Thyroid gland (tissue), 4 donors: ENCODE measurements at regions not wholly inside any gene's neighbourhood (a gene's known extent, or its start where the extent isn't known, plus 50 kb on each side); places are given as distances from the start of the nearest gene placed in this dataset.

Experiments
- DNase-seq, 2 donors: peaks; one replicate each; pipeline ENCODE4 v3.0.0-alpha.2; 2019
- H3K27ac ChIP-seq, 3 donors: fragments of 200-600 bp; sonication (generic); 1 replicate in 2 of 3; 2 replicates in 1 of 3; pipeline ENCODE4 v1.5.1; 2016 to 2019; ENCODE audit warnings: mild to moderate bottlenecking in 1 of 3, moderate library complexity in 1 of 3
- H3K27me3 ChIP-seq: fragments of 200-600 bp; sonication (generic); one replicate; pipeline ENCODE4 v1.5.1; 2019
- H3K36me3 ChIP-seq, 2 donors: fragments of 200-600 bp; sonication (generic); one replicate each; pipeline ENCODE4 v1.5.1; 2016 to 2019
- H3K4me1 ChIP-seq, 2 donors: fragments of 200-600 bp; sonication (generic); one replicate each; pipeline ENCODE4 v1.5.1; 2017 to 2019
- H3K4me3 ChIP-seq, 3 donors: fragments of 200-600 bp; sonication (generic); replicated peaks in 1 of 3; 1 replicate in 2 of 3; 2 replicates in 1 of 3; pipeline ENCODE4 v1.5.1; 2016; ENCODE audit warnings: mild to moderate bottlenecking in 1 of 3
- H3K9me3 ChIP-seq: fragments of 200-600 bp; sonication (generic); one replicate; pipeline ENCODE4 v1.5.1; 2017
- CTCF ChIP-seq, 6 experiments: fragments of 200-600 bp in 3 of 6; fragments of 450-650 bp in 3 of 6; sonication (generic) in 3 of 6; IDR thresholded peaks; one replicate each; pipeline ENCODE4 v1.5.1; 2016 to 2019; ENCODE audit warnings: antibody characterized with exemption in 6 of 6, mild to moderate bottlenecking in 2 of 6, inconsistent platforms in 1 of 6, moderate library complexity in 1 of 6
- POLR2A ChIP-seq, 2 donors: fragments of 450-650 bp; IDR thresholded peaks; one replicate each; pipeline ENCODE4 v1.6.1; 2017; ENCODE audit warnings: antibody characterized with exemption in 2 of 2, mild to moderate bottlenecking in 2 of 2, moderate library complexity in 1 of 2
- WGBS, 2 donors: methylation state at CpG; one replicate each; pipeline ENCODE4 v1.1.5; 2017; 5-methylcytosine and 5-hydroxymethylcytosine counted together
- intact Hi-C: fragments of 100-400 bp; cut with DNase I; formaldehyde crosslinking; loops from one replicate; pipeline ENCODE4 v1.15.1; 2023

- 80 to 84% methylated on average over 7 of the region's 7 CpGs for WGBS, 2 donors
- H3K27me3 ChIP-seq = no peaks in the 10 kb centered on the region
- TF ChIP-seq CTCF (IDR thresholded peaks at IDR 0.05) (no peak), POLR2A (IDR thresholded peaks at IDR 0.05) (no peak)
- H3K9me3 ChIP-seq = no peaks in the 10 kb centered on the region
- H3K36me3 ChIP-seq = no peaks in the 10 kb centered on the region
- no peak overlapping the region for H3K4me3 ChIP-seq
- no peak for DNase-seq
- intact Hi-C loops = no loop called here
- H3K4me1 ChIP-seq = no peaks in the 10 kb centered on the region
- no peak overlapping the region for H3K27ac ChIP-seq
Observed at GRCh38 chr7:31445686-31446355, 68.1 kb upstream of the ITPRID1 start.

DNA sequence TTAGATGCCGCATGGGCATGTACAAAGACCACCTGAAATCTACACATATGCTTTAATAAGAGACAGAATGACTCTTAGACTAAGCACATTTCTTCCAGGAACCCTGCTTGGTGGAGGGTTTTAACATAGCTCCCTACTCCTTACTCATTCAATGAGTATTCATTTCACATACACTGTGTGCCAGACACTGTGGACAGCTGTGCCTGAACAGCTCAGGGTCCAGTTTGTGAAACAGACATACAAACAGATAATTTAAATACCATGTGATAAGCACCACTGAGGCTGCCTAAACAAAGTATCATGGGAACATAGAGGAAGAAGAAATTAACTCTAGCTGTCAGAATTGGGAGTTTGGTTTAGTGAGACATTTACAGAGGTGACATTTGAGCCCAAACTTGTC, 65.2 kb upstream of the ITPRID1 start:
- Histone ChIP-seq H3K4me1 (no peaks in the 10 kb centered on the region), H3K36me3 (no peaks in the 10 kb centered on the region), H3K27me3 (no peaks in the 10 kb centered on the region), H3K4me3 (no peak overlapping the region), H3K9me3 (no peaks in the 10 kb centered on the region), H3K27ac (no peak overlapping the region)
- intact Hi-C loops = no loop called here
- 95% methylated on average over 1 of the region's 1 CpG for WGBS, 2 donors
- no peak for TF ChIP-seq POLR2A (IDR thresholded peaks at IDR 0.05)
- no peak for TF ChIP-seq CTCF (IDR thresholded peaks at IDR 0.05)
- DNase-seq = no peak

DNA sequence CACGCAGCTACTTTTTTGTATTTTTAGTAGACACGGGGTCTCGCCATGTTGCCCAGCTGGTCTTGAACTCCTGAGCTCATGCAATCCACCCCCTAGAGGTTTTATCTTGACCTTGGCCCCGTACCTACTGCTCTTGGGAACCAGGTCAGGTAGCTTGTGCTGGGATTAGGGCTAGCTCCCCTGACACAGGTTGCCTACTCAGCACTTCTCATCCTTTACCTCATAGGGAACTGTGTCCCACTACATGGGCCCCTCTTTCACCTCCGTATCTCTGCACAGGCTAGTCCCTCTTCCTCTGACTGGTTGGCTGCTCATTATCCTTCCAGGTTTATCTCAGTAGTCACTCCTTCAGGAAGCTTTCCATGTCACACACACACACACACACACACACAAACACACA, 58.0 kb upstream of the ITPRID1 start:
- no peak overlapping the region for H3K27ac ChIP-seq
- no peaks in the 10 kb centered on the region for H3K36me3 ChIP-seq
- H3K9me3 ChIP-seq = no peaks in the 10 kb centered on the region
- no peak for DNase-seq
- H3K4me1 ChIP-seq = no peaks in the 10 kb centered on the region
- WGBS, 2 donors = 76 to 80% methylated on average over 5 of the region's 5 CpGs
- no peaks in the 10 kb centered on the region for H3K27me3 ChIP-seq
- TF ChIP-seq CTCF (IDR thresholded peaks at IDR 0.05) (no peak), POLR2A (IDR thresholded peaks at IDR 0.05) (no peak)
- H3K4me3 ChIP-seq = no peak overlapping the region
- intact Hi-C loops = no loop called here

DNA sequence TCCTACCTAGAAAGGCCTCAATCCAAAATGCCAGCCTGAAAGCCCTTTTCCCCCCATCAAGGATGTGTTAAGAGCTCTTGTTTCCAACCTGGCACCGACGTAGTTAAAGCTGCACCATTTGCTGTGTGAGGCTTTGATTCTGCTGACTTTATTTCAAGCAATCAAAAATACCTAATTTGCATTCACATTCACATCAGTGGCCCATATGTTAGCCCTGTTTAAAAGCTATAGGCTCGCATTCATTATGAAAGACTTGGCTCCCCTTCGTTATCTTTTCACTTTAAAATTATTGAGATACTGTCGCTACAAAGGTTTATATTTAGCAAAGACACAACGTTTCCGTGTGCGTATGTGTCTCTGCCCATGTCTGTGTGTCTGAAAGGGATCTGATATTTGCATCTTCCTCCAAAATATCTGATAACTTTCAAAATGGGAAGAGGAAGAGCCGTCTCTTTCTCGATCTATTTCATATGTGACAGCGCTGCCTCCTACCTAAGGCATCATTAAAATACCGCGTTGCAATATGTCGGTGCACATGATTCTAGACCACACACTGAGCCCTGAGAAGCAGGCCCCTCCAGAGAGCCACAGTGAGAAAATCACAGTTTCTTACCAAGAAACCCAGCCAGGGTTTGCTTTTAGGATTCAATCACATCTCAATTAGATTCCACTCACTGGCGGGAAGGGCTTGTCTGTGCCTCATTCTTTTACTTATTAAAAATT, 57.1 kb upstream of the ITPRID1 start:
- 80 to 81% methylated on average over 15 of the region's 15 CpGs for WGBS, 2 donors
- no peak for DNase-seq
- Histone ChIP-seq H3K27ac (no peak overlapping the region), H3K4me1 (no peaks in the 10 kb centered on the region), H3K27me3 (no peaks in the 10 kb centered on the region), H3K9me3 (no peaks in the 10 kb centered on the region), H3K4me3 (no peak overlapping the region), H3K36me3 (no peaks in the 10 kb centered on the region)
- intact Hi-C loops = no loop called here
- TF ChIP-seq CTCF (IDR thresholded peaks at IDR 0.05) = no peak
- no peak for TF ChIP-seq POLR2A (IDR thresholded peaks at IDR 0.05)

- no peak for DNase-seq
- intact Hi-C loops = no loop called here
Observed at GRCh38 chr7:31457551-31457950, 56.3 kb upstream of the ITPRID1 start.

More at GRCh38 chr7:31457551-31457950, 56.3 kb upstream of the ITPRID1 start:
- H3K4me3 ChIP-seq = no peak overlapping the region
- no peaks in the 10 kb centered on the region for H3K4me1 ChIP-seq
- no peak overlapping the region for H3K27ac ChIP-seq
- 71 to 75% methylated on average over 5 of the region's 5 CpGs for WGBS, 2 donors
- H3K36me3 ChIP-seq = no peaks in the 10 kb centered on the region
- no peaks in the 10 kb centered on the region for H3K9me3 ChIP-seq
- no peaks in the 10 kb centered on the region for H3K27me3 ChIP-seq
- TF ChIP-seq CTCF (IDR thresholded peaks at IDR 0.05) (no peak), POLR2A (IDR thresholded peaks at IDR 0.05) (no peak)
